GM19351 (cell line): ENCODE measurements at regions not wholly inside any gene's neighbourhood (a gene's known extent, or its start where the extent isn't known, plus 50 kb on each side); places are given as distances from the start of the nearest gene placed in this dataset.
"Not testable (repeated sequence)": the region's sequence is repeated elsewhere in the genome, so short reads cannot be mapped to it uniquely, and the experiment has no call there.

ENCODE experiments used
- ATAC-seq: cut with Tn5 transposase; IDR thresholded peaks from one replicate; pipeline ENCODE4 v1.9.1; 2021; ENCODE audit warnings: mild to moderate bottlenecking, moderate library complexity; ENCODE audit not compliant: unreplicated experiment

DNA sequence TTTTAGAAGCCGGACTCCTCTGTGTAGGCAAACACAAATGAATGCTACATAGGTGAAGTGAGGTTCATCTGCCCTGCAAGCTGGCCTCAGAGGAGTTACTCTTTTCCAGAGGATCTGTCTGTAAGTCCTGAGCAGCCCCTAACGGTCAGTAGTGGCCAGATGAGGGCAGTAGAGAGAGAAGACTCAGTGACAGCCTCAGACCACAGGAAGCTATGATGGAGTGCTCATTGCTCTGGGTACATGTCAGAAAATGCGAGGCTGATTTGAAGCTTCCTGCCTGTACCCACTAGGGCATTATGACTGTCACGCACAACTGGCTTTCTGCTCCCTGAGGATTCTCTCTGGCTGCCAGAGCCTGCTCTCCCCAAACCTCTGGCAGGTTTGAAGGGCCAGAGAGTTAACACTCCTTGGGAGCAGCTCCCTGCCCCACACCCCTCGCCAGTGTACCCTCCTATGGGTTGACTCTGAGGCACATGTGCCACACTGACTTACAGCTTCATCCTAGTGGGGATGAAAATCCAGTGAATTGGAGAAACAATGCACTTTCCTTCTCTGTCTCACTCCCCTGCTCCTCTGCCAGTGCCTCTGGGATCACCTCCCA lies 141.5 kb downstream of the GABRG2 start:
- ATAC-seq, result peak; percentile 95

DNA sequence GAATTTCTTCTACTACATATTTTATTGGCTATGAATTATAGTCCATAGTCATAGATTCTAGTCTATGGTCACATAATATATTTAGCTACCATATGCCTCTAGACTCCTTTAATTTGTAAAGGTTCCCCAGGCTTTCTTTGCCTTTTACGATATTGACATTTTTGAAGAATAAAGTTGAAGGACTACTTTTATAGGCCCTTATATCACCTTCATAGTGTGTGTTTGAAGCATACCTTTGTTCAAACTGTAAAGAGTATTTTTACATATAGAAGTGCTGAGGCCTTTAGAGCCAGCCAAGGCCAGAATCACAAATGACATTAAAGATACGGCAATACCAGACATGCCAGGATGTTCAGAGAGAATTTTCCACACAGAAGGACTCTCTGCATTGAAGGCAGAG lies 147.0 kb downstream of the GABRG2 start:
- no peak for ATAC-seq

DNA sequence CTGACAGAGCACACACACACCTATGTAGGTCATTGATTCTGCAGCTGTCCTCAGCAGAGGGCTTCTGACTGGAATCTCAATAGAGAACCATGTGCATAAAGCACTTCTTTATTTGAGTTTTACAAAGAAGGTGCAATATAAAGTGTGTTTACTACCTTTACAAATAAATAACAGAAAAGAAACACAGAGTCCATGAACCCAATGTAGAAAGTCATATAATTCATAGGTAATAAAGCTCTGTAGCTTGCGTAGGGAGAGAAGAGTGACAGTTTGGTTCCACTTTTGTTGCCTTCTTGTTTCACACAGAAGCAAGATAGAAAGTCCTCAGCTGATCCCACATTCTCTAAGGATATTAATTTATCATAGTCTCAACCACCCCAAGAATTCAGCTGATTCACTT lies 149.5 kb downstream of the GABRG2 start:
- no peak for ATAC-seq

DNA sequence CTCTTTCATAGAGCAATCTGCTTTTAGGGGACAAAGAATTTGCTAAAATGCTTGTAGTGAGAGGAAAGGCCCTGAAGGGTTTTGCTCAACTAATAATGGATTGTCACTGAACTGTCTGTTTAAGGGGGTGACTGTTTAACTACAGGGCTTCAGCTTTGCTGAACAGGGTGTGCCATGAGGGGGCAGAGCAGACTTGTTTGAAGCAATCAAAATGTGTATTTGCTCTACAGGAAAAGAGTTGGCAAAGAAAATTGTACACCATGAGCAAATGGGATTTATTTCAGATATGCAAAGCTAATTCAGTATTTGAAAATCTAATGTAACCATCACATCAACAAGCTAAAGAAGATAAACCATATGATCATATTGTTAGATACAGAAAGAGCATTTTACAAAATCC lies 154.3 kb downstream of the GABRG2 start:
- ATAC-seq, result no peak

DNA sequence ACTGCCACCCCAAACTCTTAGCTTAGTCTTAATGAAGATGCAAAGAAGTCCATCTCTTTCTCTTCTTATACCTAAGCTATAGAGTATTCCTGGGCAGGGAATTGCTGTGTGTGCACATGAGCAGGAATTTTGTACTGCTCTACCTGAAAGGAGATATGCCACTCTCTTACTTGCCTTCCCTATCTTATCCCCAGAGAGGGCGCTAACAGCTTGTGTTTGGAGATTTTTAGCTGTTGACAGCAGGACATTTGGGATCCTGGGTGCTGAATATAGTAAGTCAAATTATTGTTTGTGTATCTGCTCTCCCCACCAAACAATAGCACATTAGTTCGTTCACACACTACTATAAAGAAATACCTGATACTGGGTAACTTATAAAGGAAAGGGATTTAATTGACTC lies 159.5 kb downstream of the GABRG2 start:
- no peak for ATAC-seq

DNA sequence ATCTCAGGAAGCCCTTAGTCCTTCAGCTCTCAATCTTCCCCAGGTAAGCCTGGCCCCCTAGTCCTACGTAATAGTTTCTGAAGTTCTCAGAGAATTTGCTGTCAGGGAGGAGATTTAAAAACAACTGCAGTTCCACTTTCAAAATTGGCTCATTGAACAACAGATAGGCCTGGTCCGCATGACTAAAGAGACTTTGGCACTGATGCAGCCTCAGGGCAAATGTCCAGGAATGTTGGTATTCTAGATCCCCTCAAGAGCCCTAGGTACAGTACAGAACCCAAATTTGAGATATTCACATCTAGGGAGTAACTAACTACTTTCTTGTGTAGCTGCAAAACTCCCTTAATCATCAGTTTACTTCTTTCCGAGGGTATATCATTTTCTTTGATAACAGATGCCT lies 162.8 kb downstream of the GABRG2 start:
- no peak for ATAC-seq

DNA sequence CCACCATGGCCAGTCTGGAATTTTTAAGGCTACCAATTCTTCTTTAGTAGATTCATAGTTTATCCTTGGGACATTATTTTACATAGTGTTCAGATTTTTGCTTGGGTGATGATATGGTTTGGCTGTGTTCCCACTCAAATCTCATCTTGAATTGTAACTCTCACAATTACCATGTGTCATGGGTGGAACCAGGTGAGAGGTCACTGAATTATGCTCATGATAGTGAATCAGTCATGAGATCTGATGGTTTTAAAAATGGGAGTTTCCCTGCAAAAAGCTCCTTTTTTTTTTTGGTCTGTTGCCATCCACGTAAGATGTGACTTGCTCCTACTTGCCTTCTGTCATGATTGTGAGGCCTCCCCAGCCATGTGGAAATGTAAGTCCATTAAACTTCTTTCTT lies 163.9 kb downstream of the GABRG2 start:
- ATAC-seq, result no peak

DNA sequence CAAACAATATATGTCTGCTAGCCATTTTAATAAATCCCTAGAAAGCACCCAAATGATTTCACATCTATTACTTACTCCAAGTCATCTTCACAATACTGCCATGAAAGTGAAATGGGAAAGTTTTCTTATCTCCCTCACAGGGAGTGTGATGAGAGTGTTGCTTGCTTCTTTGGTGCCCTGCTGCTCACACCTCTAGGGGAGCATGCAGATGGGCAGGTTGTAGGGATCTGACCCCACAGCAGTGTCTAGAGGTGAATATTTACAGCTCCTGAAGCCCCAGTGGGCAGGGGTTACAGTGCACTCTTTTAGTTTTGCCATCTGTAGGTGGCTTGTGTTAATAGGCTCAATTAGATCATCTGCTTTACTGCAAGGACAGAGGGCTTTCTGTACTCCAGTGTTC lies 173.2 kb downstream of the GABRG2 start:
- no peak for ATAC-seq

DNA sequence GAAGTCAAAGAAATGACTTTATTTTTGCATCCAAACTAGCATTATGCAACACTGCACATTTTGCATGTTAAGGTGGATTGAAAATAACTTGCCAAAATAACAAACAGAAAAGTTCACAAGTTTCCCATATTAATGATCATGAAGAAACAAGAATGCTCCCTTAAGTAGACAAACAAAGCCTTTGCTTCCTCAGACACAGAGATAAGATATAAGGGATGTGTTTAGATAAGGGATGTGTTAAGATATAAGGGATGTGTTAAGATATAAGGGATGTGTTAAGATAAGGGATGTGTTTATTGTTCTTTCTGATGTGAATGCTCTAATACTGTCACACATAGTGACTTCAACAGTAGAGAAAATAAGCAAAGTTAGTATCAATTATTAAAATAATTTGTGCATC lies 174.8 kb downstream of the GABRG2 start:
- ATAC-seq, result no peak

DNA sequence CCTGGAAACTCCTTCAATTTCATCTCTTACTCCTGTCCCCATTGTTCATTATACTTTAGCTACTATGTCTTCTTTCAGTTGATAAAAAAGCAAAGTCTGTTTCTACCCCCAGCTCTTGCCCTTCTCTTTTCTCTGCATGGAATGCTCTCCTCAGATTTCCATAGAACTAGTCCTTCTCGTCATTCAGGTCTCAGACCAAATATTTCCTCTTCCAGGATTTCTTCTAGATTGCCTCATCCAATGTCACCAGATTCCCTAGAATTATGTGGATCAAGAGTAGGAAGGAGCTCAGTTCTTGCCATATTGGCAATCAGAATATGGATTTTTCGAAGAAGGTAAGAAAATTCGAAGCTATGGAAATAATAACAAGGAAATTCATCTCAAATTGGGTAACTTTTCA lies 176.1 kb downstream of the GABRG2 start:
- no peak for ATAC-seq

DNA sequence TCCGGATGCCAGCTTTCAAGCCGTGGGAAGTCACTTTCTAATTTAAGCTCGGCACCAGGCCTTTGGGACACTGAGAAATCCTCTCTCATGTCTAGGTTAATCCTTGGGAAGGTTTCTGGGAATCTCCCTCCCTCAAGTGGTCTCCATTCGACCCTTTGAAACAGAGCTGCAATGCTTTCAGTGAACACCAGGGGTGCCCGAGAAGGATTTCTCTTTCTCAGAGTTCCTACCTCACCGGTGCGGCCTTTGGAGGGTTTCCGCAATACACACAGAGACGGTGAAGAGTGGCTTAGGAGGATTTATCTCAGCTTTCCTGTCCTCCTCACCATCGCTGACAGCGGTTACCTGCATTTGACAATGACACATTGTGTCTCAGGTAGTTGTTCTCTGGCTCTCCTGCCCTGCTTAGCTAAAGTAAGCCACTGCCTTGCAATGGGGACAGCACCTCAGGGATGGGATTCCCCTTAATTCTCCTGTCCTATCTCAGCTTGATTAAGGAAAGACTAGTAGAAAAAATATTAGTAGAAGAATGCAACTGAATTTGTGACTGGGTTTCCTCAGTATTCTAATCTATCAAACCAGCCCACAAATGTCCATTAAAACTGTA lies 180.6 kb downstream of the GABRG2 start:
- ATAC-seq, result no peak

DNA sequence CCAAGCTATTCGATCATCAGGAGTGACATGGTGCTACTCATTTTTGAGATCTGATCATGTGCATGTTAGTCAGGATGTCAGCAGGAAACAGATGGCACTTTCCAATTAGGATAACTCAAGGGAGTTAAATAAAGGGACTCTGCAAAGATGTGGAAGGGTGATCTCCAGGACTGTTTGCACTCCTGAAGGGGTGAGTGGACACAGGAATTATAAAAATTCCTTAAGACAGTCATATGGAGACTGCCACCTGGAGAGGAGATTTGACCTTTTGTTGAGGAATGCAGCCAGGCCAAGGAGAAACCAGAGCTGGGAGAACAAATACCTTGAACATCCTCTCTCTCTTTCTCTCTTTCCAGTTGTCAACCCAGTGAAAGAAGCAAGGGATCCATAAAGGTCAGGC lies 189.1 kb downstream of the GABRG2 start:
- ATAC-seq, result no peak

DNA sequence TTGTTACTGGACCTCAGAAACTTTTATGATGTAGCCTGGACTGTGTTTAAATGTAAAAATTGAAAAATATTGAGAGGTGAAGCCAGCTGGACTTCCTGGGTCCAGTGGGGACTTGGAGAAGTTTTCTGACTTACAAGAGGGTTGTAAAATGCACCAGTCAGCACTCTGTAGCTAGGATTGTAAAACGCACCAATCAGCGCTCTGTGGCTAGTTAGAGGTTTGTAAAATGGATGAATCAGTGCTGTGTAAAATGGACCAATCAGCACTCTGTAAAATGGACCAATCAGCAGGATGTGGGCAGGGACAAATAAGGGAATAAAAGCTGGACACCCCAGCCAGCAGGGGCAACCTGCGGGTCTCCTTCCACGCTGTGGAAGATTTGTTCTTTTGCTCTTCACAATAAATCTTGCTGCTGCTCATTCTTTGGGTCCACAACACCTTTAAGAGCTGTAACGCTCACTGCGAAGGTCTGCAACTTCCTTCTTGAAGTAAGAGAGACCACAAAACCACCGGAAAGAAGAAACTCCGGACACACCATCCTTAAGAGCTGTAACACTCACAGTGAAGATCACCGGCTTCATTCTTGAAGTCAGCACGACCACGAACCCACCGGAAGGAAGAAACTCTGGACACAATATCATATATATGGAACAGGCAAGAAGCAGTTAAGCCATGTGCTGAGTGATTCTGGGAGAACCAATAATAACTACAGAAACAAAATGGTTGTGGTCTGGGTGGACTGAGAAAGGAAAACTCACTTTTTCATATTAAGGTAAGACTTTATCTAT lies 201.3 kb downstream of the GABRG2 start:
- no peak for ATAC-seq

DNA sequence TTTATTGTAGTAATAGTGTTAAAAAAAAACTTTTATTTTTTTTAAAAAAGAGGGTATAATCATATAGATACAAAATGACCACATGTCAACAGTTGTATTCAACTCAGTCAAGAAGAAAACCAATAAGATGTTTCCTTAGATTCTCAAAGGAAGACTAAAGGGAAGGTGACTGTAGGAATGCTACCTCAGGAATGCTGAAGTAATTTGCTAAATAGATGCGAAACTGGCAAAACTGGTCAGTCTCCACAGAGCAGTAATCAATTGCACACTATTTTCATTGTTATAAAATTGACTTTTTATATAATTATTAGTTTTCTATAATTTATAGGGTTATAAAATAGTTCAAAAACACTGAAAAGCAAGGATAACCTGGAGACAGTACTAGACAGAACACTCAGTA lies 204.8 kb downstream of the GABRG2 start:
- ATAC-seq, result no peak

DNA sequence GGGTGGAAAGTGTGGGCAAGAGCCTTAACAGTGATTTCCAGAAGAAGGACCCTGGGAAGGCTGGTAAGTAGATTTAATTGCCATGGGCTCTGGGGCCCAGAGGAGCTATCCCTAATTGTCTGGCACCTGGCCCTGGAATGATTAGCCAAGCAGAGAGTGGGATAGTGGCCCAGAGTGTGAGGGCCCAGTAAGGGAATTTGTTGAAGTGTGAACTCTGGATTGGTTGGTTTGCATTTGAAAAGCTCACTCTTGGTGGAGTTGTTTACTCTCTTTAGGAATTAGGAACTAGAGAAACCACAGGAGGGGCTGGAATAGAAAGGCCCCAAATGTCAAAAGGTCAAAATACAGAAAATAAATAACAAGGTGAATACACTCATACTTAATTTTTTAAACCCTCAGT lies 207.1 kb downstream of the GABRG2 start:
- ATAC-seq, result no peak

DNA sequence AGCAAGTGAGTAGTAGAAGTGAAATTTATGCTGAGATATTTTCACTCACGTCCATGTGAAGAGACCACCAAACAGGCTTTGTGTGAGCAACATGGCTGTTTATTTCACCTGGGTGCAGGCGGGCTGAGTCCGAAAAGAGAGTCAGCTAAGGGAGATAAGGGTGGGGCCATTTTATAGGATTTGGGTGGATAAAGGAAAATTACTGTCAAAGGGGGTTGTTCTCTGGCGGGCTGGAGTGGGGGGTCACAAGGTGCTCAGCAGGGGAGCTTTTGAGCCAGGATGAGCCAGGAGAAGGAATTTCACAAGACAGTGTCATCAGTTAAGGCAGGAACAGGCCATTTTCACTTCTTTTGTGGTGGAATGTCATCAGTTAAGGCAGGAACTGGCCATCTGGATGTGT lies 207.8 kb downstream of the GABRG2 start:
- not testable (repeated sequence) for ATAC-seq

DNA sequence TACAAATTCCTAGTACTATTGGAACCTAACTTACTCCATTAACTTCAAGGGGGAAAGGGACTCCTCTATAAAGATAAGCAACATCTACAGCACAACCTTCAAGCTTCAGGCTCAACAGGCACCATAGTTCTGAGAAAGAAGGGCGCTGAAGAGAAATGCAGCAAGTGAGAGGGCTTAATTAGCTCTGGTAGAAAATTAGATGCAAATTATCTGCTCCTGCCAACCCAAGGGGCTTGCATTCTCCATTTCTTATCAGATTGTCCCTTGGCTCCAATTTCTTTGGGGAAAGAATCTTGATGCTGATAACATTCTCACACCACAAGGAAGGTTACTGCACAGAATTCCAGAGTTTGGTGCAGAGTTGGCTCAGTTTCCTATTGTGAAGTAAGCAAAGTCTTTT lies 214.6 kb downstream of the GABRG2 start:
- no peak for ATAC-seq

DNA sequence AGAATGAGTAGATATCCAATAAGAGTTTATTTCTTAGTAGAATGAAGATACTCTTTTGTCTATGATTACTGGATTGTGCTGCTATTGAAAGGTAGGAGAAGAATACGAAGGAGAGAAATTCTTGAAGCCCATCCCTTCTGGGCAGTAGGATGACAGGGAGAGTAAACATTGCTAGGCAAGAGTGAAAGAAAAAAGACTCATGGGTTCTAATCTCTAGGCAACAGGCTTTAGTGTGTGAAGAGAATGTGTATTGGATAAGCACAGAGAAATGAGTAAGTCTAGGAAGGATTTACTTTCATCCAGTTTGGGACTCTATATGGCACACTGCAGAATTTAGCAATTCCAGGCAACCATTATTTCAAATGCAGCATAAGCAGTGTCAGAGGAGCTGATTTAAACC lies 216.0 kb downstream of the GABRG2 start:
- ATAC-seq, result no peak

DNA sequence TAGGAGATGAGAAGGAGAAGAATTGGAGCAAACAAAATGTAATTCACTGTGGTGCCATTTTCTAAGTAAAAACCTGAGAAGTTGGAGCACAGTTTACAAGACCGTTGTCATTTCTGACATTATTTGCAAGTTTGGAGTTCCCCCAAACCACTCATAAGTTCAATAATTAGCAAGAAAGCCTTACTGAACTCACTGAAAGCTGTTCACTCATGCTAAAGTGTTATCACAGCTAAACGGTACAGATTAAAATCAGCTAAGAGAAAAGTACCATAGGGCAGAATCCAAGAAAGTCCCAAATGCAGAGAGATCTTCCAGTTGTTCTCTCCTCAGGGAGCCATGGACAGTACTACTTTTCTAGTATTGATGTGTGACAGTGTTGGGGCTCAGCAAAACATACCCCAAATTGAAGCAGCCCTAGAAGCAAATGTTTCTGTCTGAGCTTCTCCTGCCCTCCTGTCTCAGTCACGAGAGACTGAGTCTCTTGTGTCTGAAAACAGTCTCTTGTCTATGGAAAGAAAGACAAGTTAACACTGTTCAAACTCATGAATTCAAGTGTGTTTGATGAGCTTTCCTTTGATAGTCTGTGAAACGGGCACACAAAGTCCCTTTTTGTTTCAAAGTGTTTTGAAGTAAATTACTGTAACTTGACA lies 221.2 kb downstream of the GABRG2 start:
- ATAC-seq, result peak; percentile 66

DNA sequence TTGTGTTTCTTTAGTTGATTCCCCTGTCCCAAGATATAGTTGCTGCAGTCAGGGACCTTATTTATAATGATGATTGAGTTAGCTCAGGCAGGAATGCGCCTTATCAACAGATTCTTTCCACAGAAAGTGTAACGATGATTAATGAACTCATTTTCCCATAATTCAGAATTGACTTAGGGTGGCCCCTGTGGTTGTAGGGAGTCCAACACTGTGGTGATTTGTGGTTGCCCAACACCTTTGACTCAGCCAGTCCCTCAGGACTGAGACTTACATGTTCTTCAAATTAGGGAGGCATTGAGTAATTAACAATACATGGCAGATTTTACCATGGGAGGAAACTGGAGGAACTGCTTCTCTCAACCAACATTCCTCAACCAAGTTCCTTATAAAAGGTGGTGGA lies 221.9 kb downstream of the GABRG2 start:
- ATAC-seq, result peak; percentile 27

DNA sequence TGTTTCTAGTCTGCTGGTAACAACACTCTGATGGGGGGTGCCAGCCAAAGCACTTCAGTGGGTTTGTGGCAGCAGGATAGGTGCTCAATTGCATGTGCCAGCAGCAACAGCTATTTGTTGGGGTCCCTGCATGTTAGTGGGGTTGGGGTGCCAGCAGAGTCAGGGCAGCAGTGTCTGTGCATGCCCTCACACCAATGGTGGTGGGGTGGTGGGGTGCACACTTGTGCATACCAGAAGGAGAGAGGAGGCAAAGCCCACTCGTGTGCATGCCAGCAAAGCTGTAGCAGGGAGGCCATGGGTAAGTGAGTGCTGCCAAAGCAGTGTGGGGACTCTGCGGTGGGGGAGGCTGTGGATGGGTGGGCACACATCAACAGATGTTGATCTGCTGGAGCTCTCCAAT lies 232.2 kb downstream of the GABRG2 start:
- ATAC-seq, result no peak

DNA sequence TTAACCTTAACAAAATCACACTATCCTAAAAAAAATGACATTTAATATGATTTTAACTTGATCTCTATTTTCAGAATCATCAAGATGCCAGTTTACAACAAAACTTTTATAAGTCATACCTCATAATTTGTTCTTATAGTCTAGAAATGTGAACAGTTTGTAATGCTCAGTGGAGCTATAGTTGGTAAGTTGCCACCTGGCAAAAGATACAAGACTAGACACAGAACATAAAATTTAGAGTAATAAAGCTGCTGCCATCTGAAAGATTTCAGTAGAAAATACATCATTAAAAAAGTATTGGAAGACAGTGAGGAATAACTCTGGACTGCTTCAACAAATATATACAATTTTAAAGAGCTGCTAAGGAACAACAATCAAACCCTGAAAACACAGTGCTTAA lies 233.8 kb downstream of the GABRG2 start:
- no peak for ATAC-seq
